ENCODE measurements at regions not wholly inside any gene's neighbourhood (a gene's known extent, or its start where the extent isn't known, plus 50 kb on each side); places are given as distances from the start of the nearest gene placed in this dataset.

GRCh38 chr16:9153502-9153864 is 62.0 kb downstream of the HAPSTR1 start:
- no peaks in the 10 kb centered on the region for H3K36me3 ChIP-seq (ENCODE audit: control insufficient read depth, insufficient read depth, low read length)
- no TSS peak for BruUV-seq (replicated peaks)
- ATAC-seq: no peak
- CTCF ChIA-PET: no interaction called here
- no peak for DNase-seq (ENCODE audit: low read depth, low spot score)
- no peak for TF ChIP-seq CTCF (IDR thresholded peaks at IDR 0.05)
- TF ChIP-seq TCF7L2 (IDR thresholded peaks at IDR 0.05; ENCODE audit: low read depth, low read length): no peak
- no peak for TF ChIP-seq REST (IDR thresholded peaks at IDR 0.05; ENCODE audit: insufficient read depth in 1 of 2, low read depth in 2 of 2, low read length in 1 of 2)
- TF ChIP-seq SIN3A (IDR thresholded peaks at IDR 0.05; ENCODE audit: borderline replicate concordance, insufficient read depth, low read depth, low read length): no peak
- TF ChIP-seq POLR2AphosphoS5 (IDR thresholded peaks at IDR 0.05; ENCODE audit: low read depth, low read length): no peak
- no peaks in the 10 kb centered on the region for H3K27me3 ChIP-seq (ENCODE audit: control insufficient read depth, insufficient read depth, low read length)
- intact Hi-C loops (cut with micrococcal nuclease; ENCODE audit: unreplicated experiment) (no loop called here), in situ Hi-C loops (cut with HindIII; ENCODE audit: low pct_unique_long_range_greater_than_20kb, low sequenced_read_pairs) (no loop called here)
- no peaks in the 10 kb centered on the region for H3K4me1 ChIP-seq (ENCODE audit: control insufficient read depth, insufficient read depth, low read length)
- POLR2A ChIA-PET: no interaction called here
- H3K9me3 ChIP-seq (ENCODE audit: control insufficient read depth, insufficient read depth, low read depth, low read length): no peaks in the 10 kb centered on the region
- H3K4me3 ChIP-seq (ENCODE audit: low read depth in 2 of 2, low read length in 2 of 2): no peak overlapping the region
- H3K27ac ChIP-seq (ENCODE audit: low read length): no peak overlapping the region

- BruUV-seq (replicated peaks): no TSS peak
- in situ Hi-C loops (cut with HindIII; ENCODE audit: low pct_unique_long_range_greater_than_20kb, low sequenced_read_pairs): no loop called here
Observed at GRCh38 chr16:9154567-9155410, 63.3 kb downstream of the HAPSTR1 start.

GRCh38 chr16:9155871-9156270 is 64.4 kb downstream of the HAPSTR1 start:
- BruUV-seq (replicated peaks): no TSS peak
- Histone ChIP-seq H3K4me1 (ENCODE audit: control insufficient read depth, insufficient read depth, low read length) (no peaks in the 10 kb centered on the region), H3K27ac (ENCODE audit: low read length) (no peak overlapping the region), H3K4me3 (ENCODE audit: low read depth in 2 of 2, low read length in 2 of 2) (no peak overlapping the region), H3K36me3 (ENCODE audit: control insufficient read depth, insufficient read depth, low read length) (no peaks in the 10 kb centered on the region), H3K9me3 (ENCODE audit: control insufficient read depth, insufficient read depth, low read depth, low read length) (no peaks in the 10 kb centered on the region), H3K27me3 (ENCODE audit: control insufficient read depth, insufficient read depth, low read length) (no peaks in the 10 kb centered on the region)
- POLR2A ChIA-PET: interaction anchor here (0.7 kb wide), 1 partner anchor 1027 kb away, joined by 11 read pairs; the partner anchor contains the start of gene GRIN2A
- in situ Hi-C loops (cut with HindIII; ENCODE audit: low pct_unique_long_range_greater_than_20kb, low sequenced_read_pairs) (no loop called here), intact Hi-C loops (cut with micrococcal nuclease; ENCODE audit: unreplicated experiment) (no loop called here)
- ATAC-seq: no peak
- CTCF ChIA-PET: no interaction called here
- no peak for DNase-seq (ENCODE audit: low read depth, low spot score)
- TF ChIP-seq SIN3A (IDR thresholded peaks at IDR 0.05; ENCODE audit: borderline replicate concordance, insufficient read depth, low read depth, low read length) (no peak), POLR2AphosphoS5 (IDR thresholded peaks at IDR 0.05; ENCODE audit: low read depth, low read length) (no peak), CTCF (IDR thresholded peaks at IDR 0.05) (no peak), REST (IDR thresholded peaks at IDR 0.05; ENCODE audit: insufficient read depth in 1 of 2, low read depth in 2 of 2, low read length in 1 of 2) (no peak), TCF7L2 (IDR thresholded peaks at IDR 0.05; ENCODE audit: low read depth, low read length) (no peak)

More at GRCh38 chr16:9154567-9155410, 63.3 kb downstream of the HAPSTR1 start:
- peak; percentile 52; the same call in 1 of the 2 replicates for ATAC-seq
- no peak overlapping the region for H3K27ac ChIP-seq (ENCODE audit: low read length)
- H3K36me3 ChIP-seq (ENCODE audit: control insufficient read depth, insufficient read depth, low read length): no peaks in the 10 kb centered on the region
- H3K4me1 ChIP-seq (ENCODE audit: control insufficient read depth, insufficient read depth, low read length): no peaks in the 10 kb centered on the region
- CTCF ChIA-PET: no interaction called here
- intact Hi-C loops (cut with micrococcal nuclease; ENCODE audit: unreplicated experiment): no loop called here
- DNase-seq (ENCODE audit: low read depth, low spot score): no peak
- no peaks in the 10 kb centered on the region for H3K27me3 ChIP-seq (ENCODE audit: control insufficient read depth, insufficient read depth, low read length)
- POLR2A ChIA-PET: interaction anchor here (0.7 kb wide), 1 partner anchor 1028 kb away, joined by 11 read pairs; the partner anchor contains the start of gene GRIN2A
- no peak overlapping the region for H3K4me3 ChIP-seq (ENCODE audit: low read depth in 2 of 2, low read length in 2 of 2)
- no peak for TF ChIP-seq POLR2AphosphoS5 (IDR thresholded peaks at IDR 0.05; ENCODE audit: low read depth, low read length)
- no peaks in the 10 kb centered on the region for H3K9me3 ChIP-seq (ENCODE audit: control insufficient read depth, insufficient read depth, low read depth, low read length)
